HG03196 (cell line): ENCODE measurements at regions not wholly inside any gene's neighbourhood (a gene's known extent, or its start where the extent isn't known, plus 50 kb on each side); places are given as distances from the start of the nearest gene placed in this dataset.

ENCODE experiments used
- ATAC-seq: cut with Tn5 transposase; IDR thresholded peaks from one replicate; pipeline ENCODE4 v1.9.1; 2021; ENCODE audit not compliant: unreplicated experiment

- ATAC-seq = no peak
Measured at GRCh38 chr7:42400211-42400772, 163.3 kb upstream of the GLI3 start.

- no peak for ATAC-seq
Measured at GRCh38 chr7:42395607-42396006, 158.6 kb upstream of the GLI3 start.

- no peak for ATAC-seq
Measured at GRCh38 chr7:42392826-42393225, 155.8 kb upstream of the GLI3 start.

- ATAC-seq = no peak
Measured at GRCh38 chr7:42389697-42390096, 152.7 kb upstream of the GLI3 start.

DNA sequence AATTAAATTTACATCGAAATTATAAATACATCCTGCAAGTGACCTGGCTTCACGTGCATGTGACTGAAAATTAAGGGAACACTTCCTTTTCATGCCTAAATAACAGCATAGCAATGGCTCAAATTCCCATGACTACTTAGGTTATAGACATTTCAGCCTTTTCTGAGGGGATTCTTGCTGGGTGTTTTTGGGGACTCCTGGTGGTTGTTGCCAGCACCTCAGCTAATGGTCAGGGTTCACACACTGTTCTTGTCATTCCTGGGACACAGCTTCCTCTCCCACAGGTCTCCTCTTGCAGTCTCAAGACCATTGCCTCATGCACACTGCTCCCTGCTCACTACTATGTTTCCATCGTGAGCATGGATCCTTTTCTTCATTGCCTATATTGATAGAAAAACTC, 148.9 kb upstream of the GLI3 start:
- ATAC-seq = no peak

DNA sequence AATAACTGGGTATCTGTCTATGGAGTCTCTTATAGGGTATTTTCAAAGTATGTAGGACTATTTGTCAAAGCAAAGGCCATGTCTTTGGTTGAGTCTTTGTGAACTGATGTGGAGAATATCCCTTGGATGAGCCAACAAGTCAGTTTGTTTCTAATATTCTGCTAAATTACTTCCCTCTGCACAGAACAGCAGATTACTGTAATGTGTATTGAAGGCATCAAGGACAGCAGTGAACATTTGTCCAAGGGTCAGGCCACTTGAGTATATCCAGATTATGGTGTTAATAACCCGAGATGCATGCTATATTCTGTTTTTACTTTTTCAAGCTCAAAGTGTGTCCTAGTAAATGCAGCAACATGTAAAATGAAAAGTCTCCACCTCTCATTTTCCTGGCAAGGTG, 144.2 kb upstream of the GLI3 start:
- no peak for ATAC-seq

- ATAC-seq = no peak
Measured at GRCh38 chr7:42380401-42380800, 143.4 kb upstream of the GLI3 start.

- no peak for ATAC-seq
Measured at GRCh38 chr7:42378149-42378548, 141.1 kb upstream of the GLI3 start.

DNA sequence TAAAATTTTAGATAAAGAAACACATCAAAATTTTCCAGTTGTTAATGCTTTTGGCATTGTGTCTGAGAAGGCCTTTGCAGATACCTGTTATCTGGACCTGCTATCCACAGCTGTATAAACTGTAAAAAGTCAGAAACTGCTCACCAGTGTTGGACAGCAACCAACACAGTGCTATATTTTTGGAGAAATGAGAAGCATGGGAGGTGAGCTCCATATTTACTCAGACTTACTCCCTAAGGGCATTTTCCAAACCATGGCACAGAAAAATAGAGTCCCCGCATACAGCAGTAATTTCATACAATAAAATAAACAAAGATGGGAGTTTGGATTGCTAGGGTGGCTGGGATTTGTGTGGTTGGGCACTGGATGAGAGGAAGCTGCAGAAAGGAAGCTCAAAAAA, 136.3 kb upstream of the GLI3 start:
- no peak for ATAC-seq

- no peak for ATAC-seq
Measured at GRCh38 chr7:42372479-42372878, 135.5 kb upstream of the GLI3 start.

DNA sequence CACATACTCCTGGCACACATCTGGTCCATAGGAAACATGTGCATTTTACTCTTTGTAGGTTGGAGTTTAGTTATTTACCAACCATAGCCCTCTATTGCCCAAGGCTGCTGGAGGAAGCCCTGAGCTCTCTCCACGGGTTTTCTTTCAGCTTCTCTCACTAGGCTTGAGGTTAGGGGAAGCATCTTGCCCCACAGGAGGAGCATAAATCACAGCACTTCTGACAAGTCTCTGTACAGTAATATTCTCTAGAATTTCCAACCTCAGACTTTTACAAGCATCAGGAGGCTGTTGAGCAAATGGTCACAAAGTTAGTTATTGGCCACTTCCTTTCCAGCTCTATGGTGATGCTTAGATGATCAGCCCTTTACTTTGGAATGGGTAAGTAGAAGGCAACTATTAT, 122.9 kb upstream of the GLI3 start:
- no peak for ATAC-seq

- ATAC-seq = no peak
Measured at GRCh38 chr7:42351316-42351935, 114.4 kb upstream of the GLI3 start.

DNA sequence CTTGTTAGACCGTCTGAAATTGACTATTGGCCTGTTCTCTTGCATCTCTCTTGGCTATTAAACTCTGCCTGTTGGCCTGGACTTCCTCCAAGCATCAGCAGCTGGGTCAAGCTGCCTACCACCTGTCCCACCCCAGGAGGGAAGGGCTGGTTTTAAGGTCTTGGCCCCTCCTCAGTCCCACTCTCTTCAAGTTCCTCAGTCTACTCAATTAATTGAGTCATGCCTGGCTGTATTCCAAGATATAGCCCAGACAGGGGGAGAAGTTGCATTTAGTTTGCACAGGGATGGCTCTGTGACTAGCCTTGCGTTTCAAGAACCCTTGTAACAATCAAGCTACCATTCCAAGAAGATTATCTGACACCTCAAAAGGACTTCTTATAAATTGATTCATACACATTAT, 113.8 kb upstream of the GLI3 start:
- no peak for ATAC-seq

DNA sequence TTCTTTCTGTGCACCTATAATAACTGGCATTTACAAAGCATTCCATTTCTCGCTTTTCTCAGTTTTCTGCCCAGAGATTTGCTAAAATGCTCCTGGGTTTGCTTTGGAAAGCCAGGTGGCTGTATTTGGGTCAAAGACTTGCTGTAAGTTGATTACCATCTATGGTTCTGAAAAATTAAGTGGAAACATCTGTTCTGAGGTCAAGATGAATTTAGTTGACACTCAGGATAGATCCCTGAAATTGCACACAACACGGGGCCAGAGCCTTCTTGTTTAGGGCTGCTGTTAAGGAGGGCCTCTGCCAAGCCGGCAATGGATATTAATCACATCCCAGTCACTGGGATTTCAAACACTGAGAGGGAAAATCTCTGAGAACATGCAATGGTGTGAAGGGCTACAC, 111.6 kb upstream of the GLI3 start:
- no peak for ATAC-seq

- no peak for ATAC-seq
Measured at GRCh38 chr7:42348071-42348470, 111.1 kb upstream of the GLI3 start.

DNA sequence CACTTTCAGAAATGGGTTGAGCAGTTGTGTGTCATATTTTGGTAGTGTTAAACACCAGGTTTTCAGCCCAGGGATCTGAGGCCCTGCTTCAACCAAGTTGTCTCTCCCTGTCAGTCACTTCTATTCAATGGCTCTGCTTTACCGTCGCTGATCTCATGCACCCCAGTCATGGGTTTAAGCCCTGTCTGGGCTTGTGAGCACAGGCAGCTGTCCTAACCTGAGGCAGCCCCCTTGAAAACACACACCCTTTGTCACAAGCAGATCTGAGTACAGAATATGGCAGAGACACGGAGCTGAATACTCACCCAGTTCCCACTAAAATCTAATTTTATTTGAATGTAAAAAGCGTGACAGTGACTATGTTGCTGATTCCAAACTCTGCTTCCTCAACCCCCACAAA, 110.6 kb upstream of the GLI3 start:
- ATAC-seq = no peak

DNA sequence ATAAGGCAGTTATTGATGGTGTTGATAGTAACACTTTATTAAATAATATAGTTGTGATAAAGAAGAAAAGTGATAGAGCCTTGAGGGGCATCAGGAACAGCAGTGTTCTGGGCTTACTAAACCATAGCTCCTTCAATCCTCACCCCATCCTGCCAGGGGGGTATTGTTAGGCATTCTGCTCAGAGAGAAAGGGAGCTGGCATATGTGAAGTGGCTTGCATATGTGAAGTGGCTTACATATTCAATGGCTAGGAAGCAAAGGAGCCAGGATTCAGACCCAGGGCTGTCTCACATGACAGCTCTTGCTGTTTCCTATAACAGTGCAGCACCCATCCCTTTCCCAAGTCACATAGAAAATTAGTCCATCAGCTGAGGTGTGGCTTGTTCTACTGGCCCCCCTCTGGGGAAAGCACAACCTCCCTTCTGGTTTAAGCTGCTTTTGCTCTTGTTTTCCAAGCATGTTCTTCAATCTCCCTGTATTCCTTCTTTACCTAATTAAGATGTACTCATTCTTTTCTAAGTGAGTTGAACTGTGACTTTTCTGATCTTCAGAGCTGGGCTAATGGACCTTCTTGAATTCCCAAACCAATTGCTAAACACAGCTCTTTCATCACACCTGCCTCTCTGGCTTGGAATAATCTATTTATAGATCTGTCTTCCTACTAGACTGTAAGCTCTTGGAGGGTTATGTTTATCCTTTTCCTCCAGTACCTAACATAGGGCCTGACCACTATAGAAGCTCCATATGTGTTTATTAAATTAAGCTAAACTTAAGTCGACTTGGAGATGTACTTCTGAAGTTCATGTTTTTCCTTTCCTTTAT, 108.7 kb upstream of the GLI3 start:
- ATAC-seq = no peak

DNA sequence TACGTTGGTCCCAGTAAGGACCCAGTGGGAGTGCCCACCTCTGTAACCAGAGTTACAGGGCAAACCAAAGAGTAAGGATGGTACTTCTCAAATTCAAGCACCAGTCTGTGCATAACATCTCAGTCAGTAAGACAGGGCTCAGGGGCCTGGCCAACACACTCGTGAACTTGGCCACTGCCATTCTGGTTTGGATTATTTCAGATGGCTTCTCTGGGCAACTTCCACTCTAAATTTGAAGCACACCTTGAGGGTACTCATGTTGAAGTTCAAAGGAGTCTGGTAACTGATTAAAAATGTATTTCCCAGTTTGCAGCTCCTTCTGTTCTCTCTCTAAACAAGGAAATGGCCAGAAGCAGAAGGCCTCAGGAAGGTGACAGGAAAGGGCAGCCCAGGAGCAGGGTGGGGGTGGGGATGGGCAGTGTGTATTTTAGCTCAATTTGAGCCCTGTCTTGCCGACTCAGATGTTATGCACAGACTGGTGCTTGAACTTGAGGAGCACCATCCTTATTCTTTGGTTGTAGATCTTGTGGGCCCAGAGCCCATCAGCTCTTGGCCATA, 107.3 kb upstream of the GLI3 start:
- ATAC-seq = no peak

- ATAC-seq = no peak
Measured at GRCh38 chr7:42342381-42342780, 105.4 kb upstream of the GLI3 start.

DNA sequence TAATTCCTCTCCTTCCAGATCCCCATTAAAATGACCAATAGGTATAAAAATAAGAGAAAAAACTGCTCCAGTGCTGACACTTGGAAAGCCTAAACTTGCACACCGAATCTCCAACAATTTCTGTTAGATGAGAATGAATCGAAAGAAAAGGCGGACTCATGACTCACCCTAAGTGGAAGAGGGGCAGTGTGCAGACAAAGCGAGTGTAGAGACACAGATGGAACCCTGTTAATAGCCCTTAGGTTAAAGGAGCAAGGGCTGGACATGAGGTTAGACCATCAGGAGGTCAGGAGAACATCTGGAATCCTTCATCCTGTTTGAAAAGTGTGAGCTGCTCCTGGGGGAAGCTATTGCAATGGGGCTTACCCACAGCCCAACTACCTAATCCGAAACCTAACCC, 103.4 kb upstream of the GLI3 start:
- ATAC-seq = no peak

DNA sequence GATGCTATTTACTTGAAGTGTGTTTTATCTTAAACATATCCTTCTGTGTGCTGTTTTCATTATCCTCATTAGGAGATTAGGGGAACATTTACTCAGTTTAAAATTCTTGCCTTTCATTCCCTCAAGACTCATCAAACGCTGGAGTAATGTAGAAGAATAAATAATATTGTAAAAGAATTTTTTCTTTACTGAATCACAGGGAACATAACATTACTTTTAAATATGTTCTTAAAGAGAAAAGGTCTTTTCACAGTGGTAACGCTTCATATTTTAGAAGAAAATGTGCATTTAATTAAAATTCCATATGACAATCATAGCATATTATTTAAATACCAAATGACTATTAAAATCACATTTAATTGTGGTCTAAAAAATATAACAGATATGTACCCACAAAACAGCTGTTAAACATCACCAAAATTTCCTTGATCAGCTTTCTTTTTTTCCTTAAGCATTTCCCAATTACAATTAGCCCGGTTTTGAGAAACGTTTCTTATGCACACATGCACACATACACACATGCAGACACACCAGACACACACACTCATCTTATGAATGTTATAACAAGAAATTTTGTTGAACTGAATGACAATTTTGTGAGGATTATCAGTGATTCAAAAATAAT, 102.0 kb upstream of the GLI3 start:
- no peak for ATAC-seq
